Bronchial epithelial cell (primary cell): ENCODE measurements at regions not wholly inside any gene's neighbourhood (a gene's known extent, or its start where the extent isn't known, plus 50 kb on each side); places are given as distances from the start of the nearest gene placed in this dataset.
"Not testable (repeated sequence)": the region's sequence is repeated elsewhere in the genome, so short reads cannot be mapped to it uniquely, and the experiment has no call there.

Source experiments
- DNase-seq: peaks from one replicate; pipeline ENCODE4 v3.0.0-alpha.2; 2010; ENCODE audit warnings: low read depth
- FAIRE-seq: peaks from 2 replicates; lab custom pipeline; 2011; peaks lifted over from hg19 to GRCh38; lab: Jason Lieb, UNC
- H3K27me3 ChIP-seq: 2 replicates; pipeline ENCODE4 v1.5.1; 2011; ENCODE audit warnings: low read length; ENCODE audit not compliant: control insufficient read depth, insufficient read depth
- H3K36me3 ChIP-seq: 2 replicates; pipeline ENCODE4 v1.5.1; 2011; ENCODE audit warnings: low read length; ENCODE audit not compliant: control insufficient read depth, insufficient read depth
- H3K4me3 ChIP-seq: 2 replicates; pipeline ENCODE4 v1.5.1; 2011; ENCODE audit warnings: mild to moderate bottlenecking, low read depth, low read length, control low read depth
- CTCF ChIP-seq: IDR thresholded peaks from 2 replicates; pipeline ENCODE4 v1.5.1; 2011; ENCODE audit warnings: mild to moderate bottlenecking, moderate library complexity, low read length, control low read depth, inconsistent platforms; ENCODE audit not compliant: insufficient read depth, severe bottlenecking

DNA sequence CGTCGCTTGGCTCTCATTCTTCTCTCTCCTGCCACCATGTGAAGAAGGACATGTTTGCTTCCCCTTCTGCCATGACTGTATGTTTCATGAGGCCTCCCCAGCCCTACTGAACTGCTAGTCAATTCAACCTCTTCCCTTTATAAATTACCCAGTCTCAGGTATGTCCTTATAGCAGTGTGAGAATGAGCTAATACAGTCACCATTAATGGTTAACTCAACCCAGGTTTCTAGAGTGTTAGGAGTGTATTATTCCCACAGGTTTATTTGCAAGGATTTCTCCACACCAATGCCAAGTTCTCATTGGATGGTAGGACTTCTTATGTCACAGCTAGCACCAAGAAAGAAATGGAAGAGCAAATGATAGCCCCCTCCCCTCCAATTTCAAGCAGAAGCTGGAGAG, 71.9 kb downstream of the DYNAP start:
- no peak for FAIRE-seq
- DNase-seq, result no peak
- Histone ChIP-seq H3K4me3 (no peak overlapping the region), H3K27me3 (no peaks in the 10 kb centered on the region), H3K36me3 (no peaks in the 10 kb centered on the region)
- no peak for TF ChIP-seq CTCF

GRCh38 chr18:54669701-54670100, 78.7 kb downstream of the DYNAP start:
- not testable (repeated sequence) for H3K36me3 ChIP-seq, H3K27me3 ChIP-seq, FAIRE-seq, DNase-seq, H3K4me3 ChIP-seq

DNA sequence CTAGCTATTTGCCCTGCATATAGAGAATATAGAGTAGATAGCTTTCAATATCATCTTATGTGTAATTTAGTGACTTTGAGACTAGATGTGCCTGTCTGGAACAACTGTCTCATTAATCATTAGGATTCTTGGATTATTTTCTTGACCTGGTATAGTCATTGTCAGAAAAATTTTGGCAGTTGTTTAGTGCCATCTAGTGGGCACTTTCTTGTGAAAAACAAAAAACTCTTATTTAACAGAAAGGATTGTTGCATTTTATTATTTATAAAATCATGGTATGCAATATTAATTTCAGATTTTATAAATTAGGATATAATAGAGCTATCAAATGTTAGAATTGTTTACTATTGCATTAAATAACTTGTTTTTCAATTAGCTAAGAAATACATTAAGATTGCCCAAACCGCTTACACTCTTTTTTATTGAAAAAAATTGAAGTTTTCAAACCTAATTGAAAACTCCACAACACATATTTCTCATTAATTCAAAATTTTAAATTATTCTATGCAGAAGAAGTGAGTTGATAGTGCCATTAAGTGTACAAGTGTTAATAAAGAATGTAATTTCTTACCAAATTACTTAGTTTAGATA, 80.3 kb downstream of the DYNAP start:
- no peaks in the 10 kb centered on the region for H3K27me3 ChIP-seq
- no peak for FAIRE-seq

GRCh38 chr18:54672109-54672508, 81.1 kb downstream of the DYNAP start:
- Histone ChIP-seq H3K36me3 (no peaks in the 10 kb centered on the region), H3K27me3 (no peaks in the 10 kb centered on the region), H3K4me3 (no peak overlapping the region)
- FAIRE-seq, result no peak
- no peak for TF ChIP-seq CTCF
- DNase-seq, result no peak

More for the DNA sequence above, 80.3 kb downstream of the DYNAP start:
- TF ChIP-seq CTCF, result peak; percentile 24
- Histone ChIP-seq H3K4me3 (no peak overlapping the region), H3K36me3 (no peaks in the 10 kb centered on the region)
- peak; percentile 57 for DNase-seq

DNA sequence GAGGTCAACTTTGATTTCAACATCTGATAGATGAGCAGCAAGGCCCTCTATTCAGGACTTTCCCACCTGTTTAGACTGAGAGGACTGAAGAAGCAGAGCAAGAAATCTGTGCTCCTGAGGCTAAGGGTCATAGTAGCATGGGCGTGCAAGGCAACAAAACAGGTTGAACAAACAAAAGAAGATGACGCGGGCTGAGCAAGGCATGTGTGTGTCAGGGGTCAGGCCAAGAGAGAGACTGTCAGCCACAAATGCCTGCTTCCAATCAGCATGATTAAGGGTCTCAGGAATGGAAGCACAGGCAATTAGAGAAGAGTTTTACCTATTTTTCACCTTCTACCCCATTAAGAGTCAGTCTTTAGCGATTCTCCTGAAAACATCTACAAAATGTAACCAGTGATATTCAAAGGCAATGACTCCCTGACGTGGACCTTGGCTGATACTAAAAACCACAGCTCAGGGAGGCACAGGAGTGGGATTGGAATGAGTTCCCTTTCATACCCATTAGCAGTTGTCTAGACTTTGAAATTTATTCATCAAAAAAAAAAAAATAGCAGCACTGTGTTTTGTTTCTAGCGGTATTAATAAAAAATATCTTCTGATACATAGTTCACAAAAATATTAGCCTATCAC, 81.9 kb downstream of the DYNAP start:
- no peak for TF ChIP-seq CTCF
- DNase-seq (peak; percentile 42), FAIRE-seq (no peak)

GRCh38 chr18:54673936-54674335, 82.9 kb downstream of the DYNAP start:
- H3K4me3 ChIP-seq, result no peak overlapping the region
- DNase-seq (no peak), FAIRE-seq (no peak)
- no peaks in the 10 kb centered on the region for H3K36me3 ChIP-seq
- no peak for TF ChIP-seq CTCF
- H3K27me3 ChIP-seq, result no peaks in the 10 kb centered on the region

More for the DNA sequence above, 81.9 kb downstream of the DYNAP start:
- Histone ChIP-seq H3K36me3 (no peaks in the 10 kb centered on the region), H3K4me3 (no peak overlapping the region), H3K27me3 (no peaks in the 10 kb centered on the region)
